H1 (cell line): ENCODE measurements at regions not wholly inside any gene's neighbourhood (a gene's known extent, or its start where the extent isn't known, plus 50 kb on each side); places are given as distances from the start of the nearest gene placed in this dataset.

Source experiments
- CHD1 ChIP-seq: IDR thresholded peaks from 2 replicates; pipeline ENCODE4 v1.6.1; 2012; ENCODE audit warnings: low read depth, low read length, improper control_type of control experiment
- EGR1 ChIP-seq: IDR thresholded peaks from 2 replicates; pipeline ENCODE4 v1.6.1; 2011; ENCODE audit warnings: low read depth, low read length, borderline replicate concordance
- EZH2 ChIP-seq: fragments of 200-600 bp; sonication (generic); IDR thresholded peaks from 2 replicates; pipeline ENCODE4 v1.7.1; 2012; ENCODE audit warnings: low read depth, mild to moderate bottlenecking, moderate library complexity, low read length, inconsistent platforms; ENCODE audit not compliant: severe bottlenecking
- NRF1 ChIP-seq: IDR thresholded peaks from 2 replicates; pipeline ENCODE4 v1.6.1; 2011; ENCODE audit warnings: mild to moderate bottlenecking, low read depth, low read length, improper control_type of control experiment
- PHF8 ChIP-seq: fragments of 200-600 bp; sonication (generic); conservative IDR thresholded peaks from 2 replicates; pipeline ENCODE4 v1.7.1; 2012; ENCODE audit warnings: low read depth, mild to moderate bottlenecking, inconsistent platforms, low read length, moderate library complexity
- POLR2A ChIP-seq, 2 experiments: IDR thresholded peaks; 1 replicate in 1 of 2; 2 replicates in 1 of 2; pipeline ENCODE4 v1.6.1; 2011; ENCODE audit warnings: low read depth in 2 of 2, low read length in 2 of 2, mild to moderate bottlenecking in 2 of 2; ENCODE audit errors: control extremely low read depth in 1 of 2
- RAD21 ChIP-seq, 2 experiments: IDR thresholded peaks in 1 of 2; conservative IDR thresholded peaks in 1 of 2; 2 replicates each; pipeline ENCODE4 v1.6.1; 2011; ENCODE audit warnings: low read depth in 2 of 2, low read length in 2 of 2, improper control_type of control experiment in 1 of 2, inconsistent platforms in 1 of 2, mild to moderate bottlenecking in 1 of 2, moderate library complexity in 1 of 2
- RBBP5 ChIP-seq: IDR thresholded peaks from 2 replicates; pipeline ENCODE4 v1.7.1; 2012; ENCODE audit warnings: low read depth, mild to moderate bottlenecking, inconsistent platforms, low read length, moderate library complexity, borderline replicate concordance
- RNF2 ChIP-seq: fragments of 200-900, 300-1000 bp; sonication (generic); IDR thresholded peaks from 2 replicates; pipeline ENCODE4 v1.7.1; 2016; ENCODE audit warnings: borderline replicate concordance, low read depth, mild to moderate bottlenecking, antibody characterized with exemption, low read length; ENCODE audit not compliant: poor library complexity, severe bottlenecking; ENCODE audit errors: missing control alignments
- SP2 ChIP-seq: IDR thresholded peaks from 2 replicates; pipeline ENCODE4 v1.6.1; 2012; ENCODE audit warnings: mild to moderate bottlenecking, low read length, inconsistent platforms
- SRF ChIP-seq: IDR thresholded peaks from 2 replicates; pipeline ENCODE4 v1.6.1; 2011; ENCODE audit warnings: mild to moderate bottlenecking, low read depth, low read length, moderate library complexity
- TAF1 ChIP-seq: IDR thresholded peaks from 2 replicates; pipeline ENCODE4 v1.6.1; 2011; ENCODE audit warnings: mild to moderate bottlenecking, low read depth, low read length
- TF ChIP-seq, protein P1 (sequence below), 3 experiments: IDR thresholded peaks; 1 replicate in 2 of 3; 2 replicates in 1 of 3; pipeline versions ENCODE4 v1.5.1 to v1.6.1; 2011; ENCODE audit warnings: low read length in 3 of 3, mild to moderate bottlenecking in 3 of 3, inconsistent platforms in 2 of 3, low read depth in 1 of 3, moderate library complexity in 1 of 3; ENCODE audit not compliant: insufficient read depth in 1 of 3; ENCODE audit errors: control extremely low read depth in 1 of 3
- TF ChIP-seq, protein P2 (sequence below): IDR thresholded peaks from 2 replicates; pipeline ENCODE4 v1.6.1; 2012; ENCODE audit warnings: inconsistent platforms

GRCh38 chr6:141439513-141439912 is 693.2 kb upstream of the GJE1 start:
- TF ChIP-seq, protein P1, sequence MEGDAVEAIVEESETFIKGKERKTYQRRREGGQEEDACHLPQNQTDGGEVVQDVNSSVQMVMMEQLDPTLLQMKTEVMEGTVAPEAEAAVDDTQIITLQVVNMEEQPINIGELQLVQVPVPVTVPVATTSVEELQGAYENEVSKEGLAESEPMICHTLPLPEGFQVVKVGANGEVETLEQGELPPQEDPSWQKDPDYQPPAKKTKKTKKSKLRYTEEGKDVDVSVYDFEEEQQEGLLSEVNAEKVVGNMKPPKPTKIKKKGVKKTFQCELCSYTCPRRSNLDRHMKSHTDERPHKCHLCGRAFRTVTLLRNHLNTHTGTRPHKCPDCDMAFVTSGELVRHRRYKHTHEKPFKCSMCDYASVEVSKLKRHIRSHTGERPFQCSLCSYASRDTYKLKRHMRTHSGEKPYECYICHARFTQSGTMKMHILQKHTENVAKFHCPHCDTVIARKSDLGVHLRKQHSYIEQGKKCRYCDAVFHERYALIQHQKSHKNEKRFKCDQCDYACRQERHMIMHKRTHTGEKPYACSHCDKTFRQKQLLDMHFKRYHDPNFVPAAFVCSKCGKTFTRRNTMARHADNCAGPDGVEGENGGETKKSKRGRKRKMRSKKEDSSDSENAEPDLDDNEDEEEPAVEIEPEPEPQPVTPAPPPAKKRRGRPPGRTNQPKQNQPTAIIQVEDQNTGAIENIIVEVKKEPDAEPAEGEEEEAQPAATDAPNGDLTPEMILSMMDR (IDR thresholded peaks at IDR 0.05; ENCODE audit: control extremely low read depth in 1 of 3, insufficient read depth in 1 of 3, low read depth in 1 of 3, low read length in 3 of 3), result no peak
- TF ChIP-seq EZH2 (no peak), POLR2A (IDR thresholded peaks at IDR 0.05; ENCODE audit: control extremely low read depth in 1 of 2, low read depth in 2 of 2, low read length in 2 of 2) (no peak), PHF8 (no peak), SRF (no peak), RAD21 (IDR thresholded peaks at IDR 0.05 in 1 of 2, conservative IDR thresholded peaks at IDR 0.05 in 1 of 2; ENCODE audit: low read depth in 2 of 2, low read length in 2 of 2) (no peak), TAF1 (no peak), CHD1 (no peak), SP2 (no peak), EGR1 (no peak), RBBP5 (no peak), NRF1 (no peak), RNF2 (no peak)
- TF ChIP-seq, protein P2, sequence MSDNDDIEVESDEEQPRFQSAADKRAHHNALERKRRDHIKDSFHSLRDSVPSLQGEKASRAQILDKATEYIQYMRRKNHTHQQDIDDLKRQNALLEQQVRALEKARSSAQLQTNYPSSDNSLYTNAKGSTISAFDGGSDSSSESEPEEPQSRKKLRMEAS, result no peak
